Lower leg skin (tissue), 3 donors: ENCODE measurements at regions not wholly inside any gene's neighbourhood (a gene's known extent, or its start where the extent isn't known, plus 50 kb on each side); places are given as distances from the start of the nearest gene placed in this dataset.

Experiments
- POLR2A ChIP-seq, 2 donors: fragments of 450-650 bp; IDR thresholded peaks; one replicate each; pipeline ENCODE4 v1.6.1; 2016 to 2017; ENCODE audit warnings: antibody characterized with exemption in 2 of 2, mild to moderate bottlenecking in 1 of 2, moderate library complexity in 1 of 2
- TF ChIP-seq, protein P1 (sequence below), 3 donors: fragments of 450-650 bp; IDR thresholded peaks; one replicate each; pipeline ENCODE4 v1.5.1; 2016; ENCODE audit warnings: antibody characterized with exemption in 3 of 3, mild to moderate bottlenecking in 3 of 3, moderate library complexity in 2 of 3

DNA sequence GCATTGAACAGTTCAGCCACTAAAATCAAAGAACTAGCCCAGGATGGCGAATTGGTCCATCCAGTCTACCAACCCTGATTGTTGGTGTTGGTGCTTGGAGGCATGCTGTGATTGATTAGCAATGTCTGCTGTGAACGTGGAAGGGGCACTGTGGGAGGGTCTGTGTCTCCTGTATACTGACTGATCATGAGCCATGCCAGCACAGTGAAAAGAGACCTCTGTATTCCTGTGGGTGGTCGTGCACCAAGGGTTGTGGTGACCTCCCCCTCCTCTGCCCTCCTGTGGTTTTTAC lies 63.0 kb upstream of the DLK1 start:
- TF ChIP-seq, protein P1, sequence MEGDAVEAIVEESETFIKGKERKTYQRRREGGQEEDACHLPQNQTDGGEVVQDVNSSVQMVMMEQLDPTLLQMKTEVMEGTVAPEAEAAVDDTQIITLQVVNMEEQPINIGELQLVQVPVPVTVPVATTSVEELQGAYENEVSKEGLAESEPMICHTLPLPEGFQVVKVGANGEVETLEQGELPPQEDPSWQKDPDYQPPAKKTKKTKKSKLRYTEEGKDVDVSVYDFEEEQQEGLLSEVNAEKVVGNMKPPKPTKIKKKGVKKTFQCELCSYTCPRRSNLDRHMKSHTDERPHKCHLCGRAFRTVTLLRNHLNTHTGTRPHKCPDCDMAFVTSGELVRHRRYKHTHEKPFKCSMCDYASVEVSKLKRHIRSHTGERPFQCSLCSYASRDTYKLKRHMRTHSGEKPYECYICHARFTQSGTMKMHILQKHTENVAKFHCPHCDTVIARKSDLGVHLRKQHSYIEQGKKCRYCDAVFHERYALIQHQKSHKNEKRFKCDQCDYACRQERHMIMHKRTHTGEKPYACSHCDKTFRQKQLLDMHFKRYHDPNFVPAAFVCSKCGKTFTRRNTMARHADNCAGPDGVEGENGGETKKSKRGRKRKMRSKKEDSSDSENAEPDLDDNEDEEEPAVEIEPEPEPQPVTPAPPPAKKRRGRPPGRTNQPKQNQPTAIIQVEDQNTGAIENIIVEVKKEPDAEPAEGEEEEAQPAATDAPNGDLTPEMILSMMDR (IDR thresholded peaks at IDR 0.05) = no peak
- TF ChIP-seq POLR2A (IDR thresholded peaks at IDR 0.05) = no peak
